ENCODE measurements at regions not wholly inside any gene's neighbourhood (a gene's known extent, or its start where the extent isn't known, plus 50 kb on each side); places are given as distances from the start of the nearest gene placed in this dataset.
A peak's percentile ranks its signal among the peaks of the same experiment; 100 is the strongest.
"Not testable (repeated sequence)": the region's sequence is repeated elsewhere in the genome, so short reads cannot be mapped to it uniquely, and the experiment has no call there.

GRCh38 chr3:106022913-106023312 is 154.1 kb upstream of the CBLB start:
- DNase-seq (ENCODE audit: low spot score) = no peak

GRCh38 chr3:106025151-106025722 is 156.4 kb upstream of the CBLB start:
- DNase-seq (ENCODE audit: low spot score) = no peak

- no peak for DNase-seq (ENCODE audit: low spot score)
These were observed 161.3 kb upstream of the CBLB start for GRCh38 chr3:106029954-106030626.

- peak; percentile 21 for DNase-seq (ENCODE audit: low spot score)
These were observed 161.8 kb upstream of the CBLB start for GRCh38 chr3:106030627-106030963.

GRCh38 chr3:106032479-106032878 is 163.7 kb upstream of the CBLB start:
- DNase-seq (ENCODE audit: low spot score) = no peak

- DNase-seq (ENCODE audit: low spot score) = no peak
These were observed 164.8 kb upstream of the CBLB start for GRCh38 chr3:106033654-106034053.

- DNase-seq (ENCODE audit: low spot score) = no peak
These were observed 165.5 kb upstream of the CBLB start for GRCh38 chr3:106034313-106034712.

- no peak for DNase-seq (ENCODE audit: low spot score)
These were observed 166.8 kb upstream of the CBLB start for GRCh38 chr3:106035619-106036018.

GRCh38 chr3:106036696-106037095 is 167.9 kb upstream of the CBLB start:
- no peak for DNase-seq (ENCODE audit: low spot score)

GRCh38 chr3:106047221-106047620 is 178.4 kb upstream of the CBLB start:
- no peak for DNase-seq (ENCODE audit: low spot score)

GRCh38 chr3:106048946-106049481 is 180.2 kb upstream of the CBLB start:
- no peak for DNase-seq (ENCODE audit: low spot score)

GRCh38 chr3:106049821-106050220 is 181.0 kb upstream of the CBLB start:
- no peak for DNase-seq (ENCODE audit: low spot score)

GRCh38 chr3:106056931-106057330 is 188.1 kb upstream of the CBLB start:
- no peak for DNase-seq (ENCODE audit: low spot score)

GRCh38 chr3:106058475-106058874 is 189.7 kb upstream of the CBLB start:
- DNase-seq (ENCODE audit: low spot score) = no peak

- DNase-seq (ENCODE audit: low spot score) = no peak
These were observed 191.2 kb upstream of the CBLB start for GRCh38 chr3:106059953-106060517.

GRCh38 chr3:106063909-106064308 is 195.1 kb upstream of the CBLB start:
- DNase-seq (ENCODE audit: low spot score) = no peak

GRCh38 chr3:106065831-106066230 is 197.0 kb upstream of the CBLB start:
- DNase-seq (ENCODE audit: low spot score) = no peak

- no peak for DNase-seq (ENCODE audit: low spot score)
These were observed 198.9 kb upstream of the CBLB start for GRCh38 chr3:106067711-106068110.

- no peak for DNase-seq (ENCODE audit: low spot score)
These were observed 199.6 kb upstream of the CBLB start for GRCh38 chr3:106068381-106068780.

GRCh38 chr3:106068795-106069194 is 200.0 kb upstream of the CBLB start:
- no peak for DNase-seq (ENCODE audit: low spot score)

GRCh38 chr3:106070187-106070586 is 201.4 kb upstream of the CBLB start:
- DNase-seq (ENCODE audit: low spot score) = no peak

GRCh38 chr3:106071306-106071705 is 202.5 kb upstream of the CBLB start:
- DNase-seq (ENCODE audit: low spot score) = no peak

GRCh38 chr3:106072596-106072995 is 203.8 kb upstream of the CBLB start:
- DNase-seq (ENCODE audit: low spot score) = not testable (repeated sequence)

- DNase-seq (ENCODE audit: low spot score) = not testable (repeated sequence)
These were observed 205.0 kb upstream of the CBLB start for GRCh38 chr3:106073806-106074205.
